GM12801 (cell line): ENCODE measurements at regions not wholly inside any gene's neighbourhood (a gene's known extent, or its start where the extent isn't known, plus 50 kb on each side); places are given as distances from the start of the nearest gene placed in this dataset.

Experiments used
- TF ChIP-seq, protein P1 (sequence below): IDR thresholded peaks from one replicate; pipeline ENCODE4 v1.5.1; 2011; ENCODE audit warnings: control low read depth; ENCODE audit not compliant: insufficient read length; ENCODE audit errors: extremely low read depth

DNA sequence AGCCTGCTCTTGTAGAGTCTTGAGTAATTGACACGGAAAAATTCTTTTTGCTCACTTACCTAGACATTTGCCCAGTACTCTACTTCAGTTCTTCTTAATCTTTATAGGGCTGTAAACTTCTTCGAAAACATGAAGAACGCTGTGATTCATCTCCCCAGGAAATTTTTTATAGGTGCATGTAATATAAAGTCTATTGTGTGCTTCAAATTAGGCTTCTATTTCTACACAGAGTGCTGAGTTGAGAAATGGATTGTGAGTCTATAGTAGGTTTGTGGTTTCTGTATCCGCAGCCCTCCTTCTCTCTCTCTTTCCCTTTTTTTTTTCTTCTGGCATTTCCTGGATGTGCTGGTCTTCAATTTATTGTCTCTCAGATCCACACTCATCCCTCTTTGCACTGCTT, 183.3 kb upstream of the DCBLD2 start:
- TF ChIP-seq, protein P1, sequence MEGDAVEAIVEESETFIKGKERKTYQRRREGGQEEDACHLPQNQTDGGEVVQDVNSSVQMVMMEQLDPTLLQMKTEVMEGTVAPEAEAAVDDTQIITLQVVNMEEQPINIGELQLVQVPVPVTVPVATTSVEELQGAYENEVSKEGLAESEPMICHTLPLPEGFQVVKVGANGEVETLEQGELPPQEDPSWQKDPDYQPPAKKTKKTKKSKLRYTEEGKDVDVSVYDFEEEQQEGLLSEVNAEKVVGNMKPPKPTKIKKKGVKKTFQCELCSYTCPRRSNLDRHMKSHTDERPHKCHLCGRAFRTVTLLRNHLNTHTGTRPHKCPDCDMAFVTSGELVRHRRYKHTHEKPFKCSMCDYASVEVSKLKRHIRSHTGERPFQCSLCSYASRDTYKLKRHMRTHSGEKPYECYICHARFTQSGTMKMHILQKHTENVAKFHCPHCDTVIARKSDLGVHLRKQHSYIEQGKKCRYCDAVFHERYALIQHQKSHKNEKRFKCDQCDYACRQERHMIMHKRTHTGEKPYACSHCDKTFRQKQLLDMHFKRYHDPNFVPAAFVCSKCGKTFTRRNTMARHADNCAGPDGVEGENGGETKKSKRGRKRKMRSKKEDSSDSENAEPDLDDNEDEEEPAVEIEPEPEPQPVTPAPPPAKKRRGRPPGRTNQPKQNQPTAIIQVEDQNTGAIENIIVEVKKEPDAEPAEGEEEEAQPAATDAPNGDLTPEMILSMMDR: no peak

- TF ChIP-seq, protein P1: no peak
Measured at GRCh38 chr3:99084156-99084555, 182.7 kb upstream of the DCBLD2 start.

- TF ChIP-seq, protein P1: no peak
Measured at GRCh38 chr3:99071096-99071495, 169.6 kb upstream of the DCBLD2 start.

DNA sequence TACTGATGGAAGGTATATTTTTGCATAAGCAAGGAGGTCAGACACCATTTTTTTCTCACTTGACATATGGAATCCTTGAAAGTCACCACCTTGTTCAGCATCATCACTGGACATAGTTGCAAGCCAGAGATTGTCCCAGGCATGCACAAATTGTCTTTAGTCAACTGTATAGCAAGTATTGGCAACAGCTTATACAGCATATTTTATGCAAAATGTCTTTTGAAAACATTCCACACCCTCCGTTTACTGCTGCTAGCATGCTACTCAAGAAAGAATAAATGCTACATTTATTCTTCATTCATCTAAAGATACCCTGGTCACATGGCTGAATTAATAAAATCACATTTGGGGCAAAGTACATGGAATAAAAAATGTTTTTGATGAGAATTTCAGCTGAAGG, 168.5 kb upstream of the DCBLD2 start:
- TF ChIP-seq, protein P1: no peak

GRCh38 chr3:99066863-99067262, 165.4 kb upstream of the DCBLD2 start:
- TF ChIP-seq, protein P1: no peak

GRCh38 chr3:99049164-99049563, 147.7 kb upstream of the DCBLD2 start:
- TF ChIP-seq, protein P1: no peak

DNA sequence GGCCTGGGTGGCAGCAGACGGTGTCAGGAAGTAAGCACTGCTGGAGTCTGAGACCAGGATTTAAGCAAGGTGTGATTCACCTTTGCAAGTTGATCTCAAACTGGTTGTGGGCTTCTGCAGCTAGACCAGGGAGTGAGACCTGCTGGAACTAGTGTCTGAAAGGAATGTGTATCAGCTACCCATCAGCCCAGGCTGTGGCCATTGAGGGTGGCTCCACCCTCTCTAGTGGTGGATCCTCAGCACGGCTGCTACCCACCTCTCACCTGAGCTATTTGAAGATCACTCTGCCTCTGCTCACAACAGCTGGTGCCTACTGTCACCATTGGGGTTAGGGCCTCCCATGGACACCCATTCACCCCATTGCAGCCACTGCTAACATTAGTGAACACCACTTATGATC, 140.3 kb upstream of the DCBLD2 start:
- TF ChIP-seq, protein P1: no peak

DNA sequence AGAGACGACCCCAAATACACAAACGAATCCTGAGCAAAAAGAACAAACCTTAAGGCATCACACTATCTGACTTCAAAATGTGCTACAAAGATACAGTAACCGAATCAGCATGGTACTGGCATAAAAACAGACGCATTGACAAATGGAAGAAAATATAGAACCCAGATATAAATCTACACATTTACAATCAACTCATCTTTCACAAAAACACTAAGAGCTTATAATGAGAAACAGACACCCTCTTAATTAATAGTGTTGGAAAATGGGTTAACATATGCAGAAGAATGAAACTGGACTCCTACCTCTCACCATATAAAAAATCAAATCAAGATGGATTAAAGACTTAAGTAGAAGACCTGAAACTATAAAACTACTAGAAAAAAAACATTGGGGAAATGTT, 130.3 kb upstream of the DCBLD2 start:
- TF ChIP-seq, protein P1: no peak
